ENCODE measurements at regions not wholly inside any gene's neighbourhood (a gene's known extent, or its start where the extent isn't known, plus 50 kb on each side); places are given as distances from the start of the nearest gene placed in this dataset.

DNA sequence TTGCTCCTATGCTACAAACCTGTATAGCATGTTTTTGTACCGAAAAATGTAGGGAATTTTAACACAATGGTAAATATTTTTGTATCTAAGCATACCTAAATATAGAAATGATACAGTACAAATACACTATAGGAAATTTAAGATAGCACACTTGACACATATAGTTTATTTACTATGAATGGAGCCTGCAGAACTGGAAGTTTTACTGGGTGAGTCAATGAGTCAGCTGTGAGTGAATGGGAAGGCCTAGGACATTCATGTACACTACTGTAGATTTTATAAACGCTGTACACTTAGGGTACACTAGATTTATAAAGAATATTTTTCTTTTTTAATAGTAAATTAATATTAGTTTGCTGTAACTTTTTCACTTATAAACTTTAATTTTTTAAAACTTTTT is 707.7 kb upstream of the EPHA6 start:
- Histone ChIP-seq H4K8ac (ENCODE audit: low read depth, low read length) (no peak overlapping the region), H3K23ac (ENCODE audit: low read depth, low read length, poor library complexity) (no peak overlapping the region), H3K9ac (ENCODE audit: low read depth, low read length, poor library complexity) (no peak overlapping the region), H2AK5ac (ENCODE audit: low read depth, low read length) (no peak overlapping the region), H3K18ac (ENCODE audit: low read length) (no peak overlapping the region), H3K27me3 (ENCODE audit: control insufficient read depth in 3 of 3, insufficient read depth in 3 of 3, low read depth in 1 of 3, low read length in 3 of 3) (no peaks in the 10 kb centered on the region), H3K4ac (ENCODE audit: low read length) (no peak overlapping the region), H2BK15ac (ENCODE audit: low read length) (no peak overlapping the region), H3K9me3 (replicated peaks in 1 of 2; ENCODE audit: control insufficient read depth in 2 of 2, insufficient read depth in 1 of 2, low read depth in 1 of 2, low read length in 2 of 2) (no peaks in the 10 kb centered on the region), H4K91ac (ENCODE audit: low read depth, low read length, poor library complexity) (no peak overlapping the region), H3K4me2 (ENCODE audit: insufficient read depth, low read length, poor library complexity, severe bottlenecking) (no peak overlapping the region), H2BK120ac (ENCODE audit: low read depth, low read length) (no peak overlapping the region), H2BK12ac (ENCODE audit: low read length) (no peak overlapping the region), H3K4me3 (ENCODE audit: low read length in 2 of 2) (no peak overlapping the region), H3K79me1 (ENCODE audit: low read depth, low read length) (no peaks in the 10 kb centered on the region), H3K27ac (replicated peaks; ENCODE audit: low read length) (no peak overlapping the region), H3K4me1 (ENCODE audit: control insufficient read depth in 2 of 2, insufficient read depth in 1 of 2, low read depth in 1 of 2, low read length in 2 of 2) (no peaks in the 10 kb centered on the region), H2AFZ (ENCODE audit: low read length) (no peak overlapping the region), H3K14ac (ENCODE audit: low read length) (no peak overlapping the region), H3K36me3 (replicated peaks in 1 of 2; ENCODE audit: control insufficient read depth in 2 of 2, insufficient read depth in 2 of 2, low read length in 2 of 2) (no peaks in the 10 kb centered on the region), H2BK5ac (ENCODE audit: low read length) (no peak overlapping the region)
- no peak for DNase-seq (ENCODE audit: low spot score)
- no CpG with 5 or more reads among the region's 2 CpGs for WGBS, 2 donors (ENCODE audit: extremely low coverage in 2 of 2, insufficient read length in 2 of 2, insufficient replicate concordance in 1 of 2)

Data from neuronal stem cell (in vitro differentiated cells).